Skeletal muscle tissue (tissue), 3 donors: ENCODE measurements at regions not wholly inside any gene's neighbourhood (a gene's known extent, or its start where the extent isn't known, plus 50 kb on each side); places are given as distances from the start of the nearest gene placed in this dataset.

ENCODE experiments used
- H3K27ac ChIP-seq: one replicate; pipeline ENCODE4 v1.7.0; 2013; ENCODE audit warnings: mild to moderate bottlenecking, low read depth, low read length, inconsistent platforms
- H3K27me3 ChIP-seq, 3 donors: one replicate each; pipeline ENCODE4 v1.7.0; 2013; ENCODE audit warnings: low read length in 3 of 3; ENCODE audit not compliant: control insufficient read depth in 3 of 3, insufficient read depth in 3 of 3
- H3K36me3 ChIP-seq, 3 donors: one replicate each; pipeline ENCODE4 v1.7.0; 2013; ENCODE audit warnings: low read length in 3 of 3; ENCODE audit not compliant: control insufficient read depth in 3 of 3, insufficient read depth in 3 of 3
- H3K4me1 ChIP-seq, 3 donors: one replicate each; pipeline ENCODE4 v1.7.0; 2013; ENCODE audit warnings: low read length in 3 of 3, mild to moderate bottlenecking in 3 of 3; ENCODE audit not compliant: control insufficient read depth in 3 of 3, insufficient read depth in 3 of 3
- H3K4me3 ChIP-seq, 3 donors: one replicate each; pipeline ENCODE4 v1.7.0; 2013; ENCODE audit warnings: low read length in 3 of 3
- H3K9ac ChIP-seq, 3 donors: one replicate each; pipeline ENCODE4 v1.7.0; 2013; ENCODE audit warnings: low read length in 3 of 3, mild to moderate bottlenecking in 3 of 3, moderate library complexity in 2 of 3, low read depth in 1 of 3
- H3K9me3 ChIP-seq, 3 donors: one replicate each; pipeline ENCODE4 v1.7.0; 2013; ENCODE audit warnings: low read length in 3 of 3; ENCODE audit not compliant: control insufficient read depth in 3 of 3
- donor health status: Osteomylitis.

DNA sequence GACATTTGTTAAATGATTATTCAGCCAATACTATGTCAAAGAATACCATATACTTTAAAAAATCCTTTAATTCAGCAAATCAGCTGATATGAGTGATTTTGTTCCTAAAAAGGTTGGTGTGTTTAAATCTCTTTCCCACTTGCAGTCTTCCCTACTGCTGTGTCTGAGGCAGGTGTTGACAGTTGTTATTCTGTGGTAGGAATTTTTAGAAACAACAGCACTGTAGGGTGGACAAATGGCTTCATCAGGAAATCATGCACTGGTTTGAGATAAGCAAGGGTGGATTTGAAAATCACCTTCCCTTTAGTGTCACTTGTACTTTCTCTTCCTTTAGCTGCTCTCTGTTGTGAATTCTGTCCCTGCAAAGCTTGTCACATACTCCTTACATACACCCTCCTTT lies 213.7 kb upstream of the SGK1 start:
- Histone ChIP-seq H3K9me3 (no peaks in the 10 kb centered on the region), H3K27me3 (no peaks in the 10 kb centered on the region), H3K4me1 (peaks cover 9 to 25% (median 16%) of the 10 kb centered on the region in 3 donors), H3K27ac (no peak overlapping the region), H3K36me3 (no peaks in the 10 kb centered on the region), H3K9ac (no peak overlapping the region), H3K4me3 (no peak overlapping the region)

DNA sequence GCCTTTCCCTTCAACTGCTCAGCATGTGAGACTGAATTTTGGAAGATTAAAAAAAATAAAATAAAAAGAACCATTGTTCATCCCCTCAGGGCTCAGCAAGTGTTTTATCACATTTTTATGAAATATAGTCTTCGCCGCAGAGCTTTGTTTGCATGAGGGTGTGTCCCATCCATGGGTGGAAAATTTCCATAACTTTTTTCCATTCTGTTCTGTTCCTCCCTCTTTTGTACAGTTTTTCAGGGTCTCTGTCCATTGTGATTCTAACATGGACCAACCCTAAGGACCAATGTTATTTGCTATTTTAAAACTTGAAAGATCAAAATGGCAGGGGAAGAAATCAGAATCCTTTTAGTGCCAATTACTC lies 213.3 kb upstream of the SGK1 start:
- H3K27me3 ChIP-seq = no peaks in the 10 kb centered on the region
- H3K36me3 ChIP-seq = no peaks in the 10 kb centered on the region
- peaks cover 9 to 25% (median 16%) of the 10 kb centered on the region in 3 donors for H3K4me1 ChIP-seq
- H3K9me3 ChIP-seq = no peaks in the 10 kb centered on the region
- no peak overlapping the region for H3K4me3 ChIP-seq
- H3K27ac ChIP-seq = no peak overlapping the region
- no peak overlapping the region for H3K9ac ChIP-seq

DNA sequence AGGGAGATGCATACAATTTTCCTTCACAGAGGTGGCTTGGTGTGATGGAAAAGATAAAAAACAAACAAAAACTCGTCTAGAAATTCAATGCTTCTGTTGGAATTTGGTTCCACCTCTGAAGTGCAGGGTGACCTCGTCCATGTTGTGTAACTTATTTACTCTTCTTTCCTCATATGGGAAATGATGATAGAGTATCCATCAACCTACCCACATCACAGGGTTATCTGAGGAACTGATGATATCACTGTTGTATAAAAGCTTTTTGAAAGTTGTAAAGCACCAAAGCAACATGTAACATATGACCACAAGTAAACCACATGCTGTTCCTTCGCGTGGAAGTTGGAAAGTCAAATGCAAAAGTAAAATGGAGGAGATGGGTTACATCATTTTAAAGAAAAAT lies 212.0 kb upstream of the SGK1 start:
- H3K9me3 ChIP-seq = no peaks in the 10 kb centered on the region
- H3K36me3 ChIP-seq = no peaks in the 10 kb centered on the region
- H3K9ac ChIP-seq = no peak overlapping the region
- H3K4me1 ChIP-seq = peaks cover 9 to 25% (median 16%) of the 10 kb centered on the region in 3 donors
- H3K27ac ChIP-seq = no peak overlapping the region
- no peak overlapping the region for H3K4me3 ChIP-seq
- no peaks in the 10 kb centered on the region for H3K27me3 ChIP-seq

DNA sequence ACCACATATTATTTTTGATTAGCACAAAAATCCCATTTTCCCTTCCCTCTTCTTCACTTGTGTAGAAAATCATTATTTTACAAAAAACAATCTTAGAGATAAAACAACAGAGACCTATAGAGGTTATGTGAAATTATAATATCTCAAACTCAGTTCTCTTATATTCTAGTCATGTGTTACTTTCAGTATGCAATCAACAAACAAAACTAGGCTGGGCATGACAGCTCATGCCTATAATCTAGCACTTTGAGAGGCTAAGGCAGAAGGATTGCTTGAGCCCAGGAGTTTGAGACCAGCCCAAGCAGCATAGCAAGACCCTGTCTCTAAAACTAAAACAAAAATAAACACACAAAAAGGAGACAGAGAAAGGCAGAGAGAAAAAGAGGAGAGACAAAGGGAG lies 211.4 kb upstream of the SGK1 start:
- H3K9ac ChIP-seq = no peak overlapping the region
- peaks cover 9 to 22% (median 14%) of the 10 kb centered on the region in 3 donors for H3K4me1 ChIP-seq
- no peak overlapping the region for H3K27ac ChIP-seq
- H3K36me3 ChIP-seq = no peaks in the 10 kb centered on the region
- H3K27me3 ChIP-seq = no peaks in the 10 kb centered on the region
- H3K4me3 ChIP-seq = no peak overlapping the region
- H3K9me3 ChIP-seq = no peaks in the 10 kb centered on the region

DNA sequence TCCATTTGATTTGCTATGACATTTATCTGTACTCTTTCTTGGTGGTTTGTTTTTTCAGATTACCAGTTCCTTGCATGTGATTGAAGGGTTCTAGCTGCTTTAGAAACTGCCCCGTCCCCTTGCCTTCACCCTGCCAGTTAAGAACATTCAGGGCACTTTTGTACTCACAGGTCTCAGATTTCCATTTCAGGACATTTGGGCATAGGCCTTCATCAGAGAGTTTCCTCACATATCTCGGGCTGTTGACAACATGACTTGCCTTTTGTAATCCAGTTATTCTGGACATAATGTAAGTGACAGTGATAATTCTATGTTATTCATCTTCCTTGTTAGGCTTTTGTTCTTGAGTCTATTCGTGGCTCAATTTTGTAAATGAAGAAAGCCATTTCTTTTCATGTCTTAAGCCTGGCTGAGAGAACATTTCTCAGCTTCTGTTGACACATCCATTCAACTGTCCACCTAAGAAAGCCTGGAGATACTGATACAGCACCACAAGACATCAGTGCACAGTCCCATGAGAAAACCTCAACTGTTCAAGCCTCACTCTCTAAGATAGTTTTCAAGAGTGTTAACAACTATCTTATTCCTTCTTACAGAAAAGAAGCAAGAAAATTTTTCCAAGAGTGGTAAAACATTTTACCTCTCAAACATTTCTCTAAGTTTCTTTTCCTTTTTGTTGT lies 209.3 kb upstream of the SGK1 start:
- Histone ChIP-seq H3K4me1 (peaks cover 0 to 4% (median 2%) of the 10 kb centered on the region in 3 donors), H3K27ac (no peak overlapping the region), H3K36me3 (no peaks in the 10 kb centered on the region), H3K4me3 (no peak overlapping the region), H3K9me3 (no peaks in the 10 kb centered on the region), H3K27me3 (no peaks in the 10 kb centered on the region), H3K9ac (no peak overlapping the region)

DNA sequence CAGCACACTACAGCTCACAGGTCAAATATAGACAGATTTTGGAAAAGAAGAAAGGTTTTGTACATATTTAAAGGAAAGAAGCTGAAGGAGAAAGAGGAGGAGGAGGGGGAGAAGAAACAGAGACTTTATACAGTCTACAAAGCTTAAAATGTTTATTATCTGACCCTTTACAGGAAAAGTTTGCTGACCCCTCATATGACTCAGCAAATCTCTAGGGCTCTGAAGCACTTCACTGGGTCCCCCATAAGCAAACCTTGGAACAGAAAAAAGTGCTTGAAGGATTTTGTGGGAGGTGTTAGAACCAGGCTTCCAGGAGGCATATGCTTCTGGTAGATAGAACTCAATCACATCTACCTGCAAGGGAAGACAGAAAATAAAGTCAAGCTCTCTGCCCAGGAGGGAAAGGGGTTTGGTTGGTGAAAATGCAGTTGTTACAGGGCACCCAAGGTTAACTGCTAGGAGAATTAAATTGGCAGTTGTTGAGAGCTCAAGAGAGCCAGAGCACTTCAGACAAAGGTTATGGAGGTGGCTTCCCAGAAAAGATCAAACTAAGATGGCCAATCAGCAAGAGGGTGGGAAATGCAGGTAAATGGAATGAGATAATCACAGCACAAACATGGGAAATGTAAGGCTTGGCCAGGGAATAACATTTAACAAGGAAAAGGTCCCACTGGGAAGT lies 207.4 kb upstream of the SGK1 start:
- no peaks in the 10 kb centered on the region for H3K27me3 ChIP-seq
- H3K27ac ChIP-seq = no peak overlapping the region
- no peaks in the 10 kb centered on the region for H3K4me1 ChIP-seq
- no peaks in the 10 kb centered on the region for H3K9me3 ChIP-seq
- no peak overlapping the region for H3K9ac ChIP-seq
- H3K4me3 ChIP-seq = no peak overlapping the region
- H3K36me3 ChIP-seq = no peaks in the 10 kb centered on the region

DNA sequence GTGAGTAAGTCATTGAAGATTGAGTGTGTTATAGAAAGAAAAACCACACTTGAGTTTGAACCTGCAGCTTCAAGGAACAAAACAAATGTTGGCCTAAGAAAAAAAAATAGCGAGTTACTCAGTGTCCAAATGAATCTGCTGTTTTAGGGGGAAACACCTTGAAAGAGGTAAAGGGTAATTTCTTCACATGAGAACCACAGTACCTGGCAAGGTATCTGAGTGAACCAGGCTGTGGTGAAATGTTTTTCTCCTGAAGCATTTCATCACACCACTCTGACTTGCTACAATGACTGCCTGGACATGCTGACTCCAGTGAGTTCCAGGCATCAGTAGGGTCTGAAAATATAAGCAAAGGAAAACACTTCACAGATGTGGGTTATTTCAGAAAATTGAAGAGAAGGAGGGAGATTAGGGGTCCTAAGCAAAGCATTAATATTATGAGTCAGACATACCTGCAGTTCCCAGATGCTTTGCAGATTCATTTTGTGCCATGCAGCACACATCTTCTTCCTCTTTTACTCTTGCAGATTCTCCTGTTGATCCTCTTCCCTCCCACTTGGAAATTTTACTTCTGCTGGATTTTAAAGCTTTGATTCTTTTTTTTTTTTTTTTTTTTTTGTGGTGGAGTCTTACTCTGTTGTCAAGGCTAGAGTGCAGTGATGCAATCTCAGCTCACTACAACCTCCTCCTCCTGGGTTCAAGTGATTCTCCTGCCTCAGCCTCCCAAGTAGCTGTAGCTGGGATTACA lies 206.2 kb upstream of the SGK1 start:
- Histone ChIP-seq H3K36me3 (no peaks in the 10 kb centered on the region), H3K9ac (no peak overlapping the region), H3K4me3 (no peak overlapping the region), H3K4me1 (no peaks in the 10 kb centered on the region), H3K27me3 (no peaks in the 10 kb centered on the region), H3K9me3 (no peaks in the 10 kb centered on the region), H3K27ac (no peak overlapping the region)

DNA sequence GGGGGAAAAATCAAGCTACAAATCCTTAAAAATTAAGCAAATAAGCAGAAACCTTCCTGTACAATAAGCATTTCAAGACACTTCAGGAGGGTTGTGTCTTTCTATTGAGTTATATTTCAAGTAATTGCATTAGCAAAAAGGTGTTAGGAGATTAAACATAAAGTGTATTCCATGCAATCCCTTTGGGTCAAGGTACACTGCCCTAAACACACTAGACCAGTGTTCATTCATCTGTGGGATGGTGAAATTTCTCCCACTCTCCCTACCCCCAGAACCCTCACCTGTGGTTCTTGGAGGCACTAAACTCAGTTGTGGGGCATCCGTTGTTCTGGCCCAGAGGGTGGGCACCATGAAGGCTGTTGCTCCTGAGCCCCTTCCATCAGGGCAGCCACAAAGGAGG lies 205.1 kb upstream of the SGK1 start:
- Histone ChIP-seq H3K4me1 (peaks cover 0 to 2% (median 0%) of the 10 kb centered on the region in 3 donors), H3K27ac (no peak overlapping the region), H3K27me3 (no peaks in the 10 kb centered on the region), H3K9ac (no peak overlapping the region), H3K36me3 (no peaks in the 10 kb centered on the region), H3K9me3 (no peaks in the 10 kb centered on the region), H3K4me3 (no peak overlapping the region)

DNA sequence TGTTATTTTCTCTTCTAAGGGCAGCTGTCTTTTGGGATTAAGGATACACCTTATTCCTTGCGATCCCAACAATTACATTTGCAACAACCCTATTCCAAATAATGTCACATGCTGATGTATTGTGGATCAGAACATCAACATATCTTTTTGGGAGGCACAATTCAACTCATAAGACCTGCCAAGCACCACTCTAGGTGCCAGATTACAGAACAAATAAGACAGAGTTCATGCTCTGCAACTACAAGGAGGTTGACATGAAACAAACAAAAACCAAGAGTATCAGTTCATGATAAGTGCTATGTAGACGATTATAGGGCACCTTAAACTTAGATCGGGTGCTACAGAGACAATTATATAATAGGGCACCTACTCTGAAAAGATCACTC lies 203.2 kb upstream of the SGK1 start:
- Histone ChIP-seq H3K9me3 (no peaks in the 10 kb centered on the region), H3K4me1 (peaks cover 6 to 15% (median 6%) of the 10 kb centered on the region in 3 donors), H3K4me3 (no peak overlapping the region), H3K27ac (no peak overlapping the region), H3K9ac (no peak overlapping the region), H3K36me3 (no peaks in the 10 kb centered on the region), H3K27me3 (no peaks in the 10 kb centered on the region)
